ENCODE measurements at regions not wholly inside any gene's neighbourhood (a gene's known extent, or its start where the extent isn't known, plus 50 kb on each side); places are given as distances from the start of the nearest gene placed in this dataset.
"Not testable (repeated sequence)": the region's sequence is repeated elsewhere in the genome, so short reads cannot be mapped to it uniquely, and the experiment has no call there.

GRCh38 chrX:39779952-39780783 lies 317.6 kb downstream of the BCOR start:
- no peak for DNase-seq (ENCODE audit: low read depth, low spot score)

GRCh38 chrX:39782276-39782675 lies 315.5 kb downstream of the BCOR start:
- DNase-seq (ENCODE audit: low read depth, low spot score): no peak

GRCh38 chrX:39787999-39788398 lies 309.8 kb downstream of the BCOR start:
- DNase-seq (ENCODE audit: low read depth, low spot score): no peak

GRCh38 chrX:39788521-39788920 lies 309.2 kb downstream of the BCOR start:
- DNase-seq (ENCODE audit: low read depth, low spot score): no peak

- DNase-seq (ENCODE audit: low read depth, low spot score): no peak
These were observed 306.1 kb downstream of the BCOR start for GRCh38 chrX:39791691-39792090.

GRCh38 chrX:39795605-39796004 lies 302.2 kb downstream of the BCOR start:
- no peak for DNase-seq (ENCODE audit: low read depth, low spot score)

- DNase-seq (ENCODE audit: low read depth, low spot score): no peak
These were observed 300.9 kb downstream of the BCOR start for GRCh38 chrX:39796856-39797255.

GRCh38 chrX:39798488-39798887 lies 299.3 kb downstream of the BCOR start:
- DNase-seq (ENCODE audit: low read depth, low spot score): not testable (repeated sequence)

GRCh38 chrX:39802354-39802753 lies 295.4 kb downstream of the BCOR start:
- DNase-seq (ENCODE audit: low read depth, low spot score): no peak

GRCh38 chrX:39802908-39803307 lies 294.9 kb downstream of the BCOR start:
- DNase-seq (ENCODE audit: low read depth, low spot score): no peak

GRCh38 chrX:39805022-39805421 lies 292.7 kb downstream of the BCOR start:
- DNase-seq (ENCODE audit: low read depth, low spot score): no peak

GRCh38 chrX:39805825-39806224 lies 291.9 kb downstream of the BCOR start:
- no peak for DNase-seq (ENCODE audit: low read depth, low spot score)

- DNase-seq (ENCODE audit: low read depth, low spot score): peak; percentile 87
These were observed 289.3 kb downstream of the BCOR start for GRCh38 chrX:39808471-39808917.

GRCh38 chrX:39809331-39809730 lies 288.4 kb downstream of the BCOR start:
- DNase-seq (ENCODE audit: low read depth, low spot score): no peak

- DNase-seq (ENCODE audit: low read depth, low spot score): no peak
These were observed 286.9 kb downstream of the BCOR start for GRCh38 chrX:39810901-39811300.

- DNase-seq (ENCODE audit: low read depth, low spot score): no peak
These were observed 286.4 kb downstream of the BCOR start for GRCh38 chrX:39811376-39811775.

GRCh38 chrX:39813631-39814277 lies 284.0 kb downstream of the BCOR start:
- DNase-seq (ENCODE audit: low read depth, low spot score): peak; percentile 60

- peak; percentile 38 for DNase-seq (ENCODE audit: low read depth, low spot score)
These were observed 283.4 kb downstream of the BCOR start for GRCh38 chrX:39814391-39814790.

- DNase-seq (ENCODE audit: low read depth, low spot score): no peak
These were observed 282.1 kb downstream of the BCOR start for GRCh38 chrX:39815631-39816030.

GRCh38 chrX:39816871-39817731 lies 280.7 kb downstream of the BCOR start:
- no peak for DNase-seq (ENCODE audit: low read depth, low spot score)

- DNase-seq (ENCODE audit: low read depth, low spot score): no peak
These were observed 279.8 kb downstream of the BCOR start for GRCh38 chrX:39817754-39818470.
